Stimulated activated naive CD8-positive, alpha-beta T cell treated with anti-CD3 and anti-CD28 coated beads, Interleukin-15, Interleukin-2, amounts not matched to agents 100 ng/mL and 50 ng/mL, for 24 hours (primary cell): ENCODE measurements at regions not wholly inside any gene's neighbourhood (a gene's known extent, or its start where the extent isn't known, plus 50 kb on each side); places are given as distances from the start of the nearest gene placed in this dataset.

Experiments
- H3K27ac Mint-ChIP-seq: one replicate; pipeline ENCODE4 v1.8.0; 2021; ENCODE audit warnings: mild to moderate bottlenecking, mixed read lengths
- H3K27me3 Mint-ChIP-seq: one replicate; pipeline ENCODE4 v1.8.0; 2021; ENCODE audit warnings: mixed read lengths
- H3K36me3 Mint-ChIP-seq: one replicate; pipeline ENCODE4 v1.8.0; 2021; ENCODE audit warnings: low read depth, mixed read lengths
- H3K4me1 Mint-ChIP-seq: one replicate; pipeline ENCODE4 v1.8.0; 2021; ENCODE audit warnings: low read depth, mixed read lengths
- H3K4me3 Mint-ChIP-seq: one replicate; pipeline ENCODE4 v1.8.0; 2021; ENCODE audit warnings: mild to moderate bottlenecking, mixed read lengths
- H3K9me3 Mint-ChIP-seq: one replicate; pipeline ENCODE4 v1.8.0; 2021; ENCODE audit warnings: mixed read lengths

DNA sequence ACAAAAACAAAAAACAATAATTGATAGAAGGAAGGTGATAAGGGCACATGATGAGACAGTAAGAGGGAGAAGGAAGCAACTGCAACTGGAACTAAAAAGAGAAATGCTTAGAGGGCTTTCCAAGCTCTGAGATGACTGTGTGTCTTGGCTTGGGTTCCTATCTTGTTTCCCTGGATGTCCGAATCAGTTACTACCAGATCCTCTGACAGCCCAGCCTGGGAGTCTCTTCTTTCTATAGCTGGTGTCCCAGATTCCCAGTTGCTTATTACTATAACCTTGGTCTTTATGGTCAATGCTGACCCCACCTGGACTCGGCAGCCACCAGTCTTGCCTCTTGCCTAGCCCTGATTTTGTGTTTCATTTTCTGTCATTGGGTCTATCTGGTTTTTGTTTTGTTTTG lies 116.4 kb downstream of the RFC3 start:
- Mint-ChIP-seq H3K9me3 (no peaks in the 10 kb centered on the region), H3K4me3 (no peak overlapping the region), H3K27ac (no peak overlapping the region), H3K4me1 (no peaks in the 10 kb centered on the region), H3K36me3 (no peaks in the 10 kb centered on the region), H3K27me3 (no peaks in the 10 kb centered on the region)

- H3K9me3 Mint-ChIP-seq: no peaks in the 10 kb centered on the region
- no peak overlapping the region for H3K27ac Mint-ChIP-seq
- no peak overlapping the region for H3K4me3 Mint-ChIP-seq
Measured at GRCh38 chr13:33934951-33935371, 117.0 kb downstream of the RFC3 start.

DNA sequence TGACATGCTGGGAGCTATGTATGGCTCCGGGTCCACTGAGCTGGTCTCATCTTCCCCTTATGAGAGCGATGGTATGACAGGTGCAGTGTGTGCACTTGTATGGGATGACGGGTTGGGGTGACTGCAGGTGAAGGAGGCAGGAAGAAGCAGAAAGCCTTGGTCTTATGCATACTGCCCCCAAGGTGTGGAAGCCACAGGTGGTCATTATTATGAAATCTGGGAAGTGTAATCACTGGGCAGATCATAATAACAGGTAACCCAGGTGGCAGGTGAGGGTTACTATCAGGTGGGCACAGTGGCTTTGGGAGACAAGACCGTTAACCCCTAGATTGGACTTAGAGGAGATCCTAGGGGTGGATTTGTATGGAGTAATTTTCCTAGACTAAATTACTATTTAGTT lies 118.0 kb downstream of the RFC3 start:
- Mint-ChIP-seq H3K27ac (no peak overlapping the region), H3K36me3 (no peaks in the 10 kb centered on the region), H3K27me3 (no peaks in the 10 kb centered on the region), H3K4me3 (no peak overlapping the region), H3K4me1 (no peaks in the 10 kb centered on the region), H3K9me3 (no peaks in the 10 kb centered on the region)

More at GRCh38 chr13:33934951-33935371, 117.0 kb downstream of the RFC3 start:
- no peaks in the 10 kb centered on the region for H3K4me1 Mint-ChIP-seq
- no peaks in the 10 kb centered on the region for H3K36me3 Mint-ChIP-seq
- H3K27me3 Mint-ChIP-seq: no peaks in the 10 kb centered on the region

DNA sequence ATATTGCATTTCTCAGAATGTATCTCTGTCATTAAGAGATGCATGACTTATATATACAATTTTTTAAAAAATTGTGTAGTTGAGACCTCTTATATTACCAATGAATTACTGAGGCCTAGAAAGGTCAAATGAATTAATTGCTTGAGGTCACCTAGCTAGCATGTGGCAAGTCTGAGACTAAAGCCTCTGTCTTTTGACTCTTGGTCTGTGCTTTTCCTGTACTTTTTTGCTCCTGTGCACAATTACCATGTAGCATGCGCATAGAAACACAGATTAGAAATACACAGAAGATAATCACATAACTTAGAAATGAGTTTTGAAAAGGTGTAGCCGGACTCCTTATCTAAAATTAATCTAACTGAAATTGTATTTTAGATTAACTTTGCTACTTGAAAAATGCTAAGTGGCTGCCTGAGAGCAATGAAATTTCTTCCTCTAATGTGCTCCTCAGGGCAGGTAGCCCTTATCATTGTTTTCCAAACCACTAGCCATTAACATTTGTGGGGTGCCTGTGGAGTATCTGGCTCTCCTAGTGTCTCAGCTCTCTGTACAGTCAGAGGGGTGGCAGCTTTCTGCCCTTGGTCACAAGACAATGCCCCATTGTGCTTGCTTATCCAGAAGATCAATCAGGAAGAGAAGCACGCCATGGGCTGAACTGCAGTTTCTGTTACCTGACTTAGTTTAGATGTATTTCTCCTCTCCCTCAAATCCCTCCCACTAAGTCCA lies 119.6 kb downstream of the RFC3 start:
- H3K36me3 Mint-ChIP-seq: no peaks in the 10 kb centered on the region
- no peaks in the 10 kb centered on the region for H3K9me3 Mint-ChIP-seq
- no peaks in the 10 kb centered on the region for H3K4me1 Mint-ChIP-seq
- H3K27me3 Mint-ChIP-seq: no peaks in the 10 kb centered on the region
- H3K4me3 Mint-ChIP-seq: no peak overlapping the region
- no peak overlapping the region for H3K27ac Mint-ChIP-seq

DNA sequence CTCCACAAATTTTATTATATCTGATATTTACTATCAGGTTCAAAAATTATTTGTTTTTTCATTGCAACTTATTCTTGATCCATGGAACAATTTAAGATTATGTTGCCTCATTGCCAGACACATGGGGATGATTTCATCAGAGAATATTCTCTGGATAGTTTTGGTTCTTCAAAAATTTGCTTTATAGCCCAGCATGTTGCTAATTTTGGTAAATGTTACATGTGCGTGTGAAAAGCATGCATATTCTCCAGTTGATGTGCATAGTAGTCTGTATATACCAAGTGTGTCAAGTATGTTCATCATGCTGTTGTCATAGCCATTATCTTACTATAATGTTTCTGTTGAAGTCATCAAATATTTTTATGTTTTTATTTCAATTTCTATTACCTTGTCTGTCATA lies 122.3 kb downstream of the RFC3 start:
- no peak overlapping the region for H3K4me3 Mint-ChIP-seq
- H3K4me1 Mint-ChIP-seq: no peaks in the 10 kb centered on the region
- H3K36me3 Mint-ChIP-seq: peaks cover 4% of the 10 kb centered on the region
- H3K27me3 Mint-ChIP-seq: no peaks in the 10 kb centered on the region
- H3K9me3 Mint-ChIP-seq: no peaks in the 10 kb centered on the region
- H3K27ac Mint-ChIP-seq: no peak overlapping the region

DNA sequence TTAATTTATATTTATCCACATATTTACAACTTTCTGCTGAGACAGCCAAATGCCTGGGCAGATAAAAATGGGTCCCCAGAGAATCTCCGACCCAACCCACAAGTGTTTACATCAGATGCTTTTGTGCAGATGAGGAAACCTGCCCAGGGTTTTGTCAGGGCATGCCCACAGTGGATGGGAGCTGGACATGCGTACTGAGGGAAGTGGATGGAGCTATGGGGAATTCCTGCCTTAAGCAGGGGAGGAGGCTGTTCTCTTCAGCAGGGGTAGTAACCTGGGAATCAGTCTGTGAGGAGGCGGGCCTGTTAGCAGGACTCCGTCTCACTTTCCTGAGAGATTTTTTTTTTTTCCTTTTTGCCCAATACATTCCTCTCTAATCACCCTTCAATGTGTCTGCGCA lies 122.9 kb downstream of the RFC3 start:
- H3K27me3 Mint-ChIP-seq: no peaks in the 10 kb centered on the region
- H3K4me3 Mint-ChIP-seq: no peak overlapping the region
- no peaks in the 10 kb centered on the region for H3K9me3 Mint-ChIP-seq
- peaks cover 4% of the 10 kb centered on the region for H3K36me3 Mint-ChIP-seq
- no peaks in the 10 kb centered on the region for H3K4me1 Mint-ChIP-seq
- H3K27ac Mint-ChIP-seq: no peak overlapping the region

GRCh38 chr13:33945477-33945876 lies 127.5 kb downstream of the RFC3 start:
- no peak overlapping the region for H3K4me3 Mint-ChIP-seq
- H3K36me3 Mint-ChIP-seq: peaks cover 4% of the 10 kb centered on the region
- no peak overlapping the region for H3K27ac Mint-ChIP-seq
- H3K27me3 Mint-ChIP-seq: no peaks in the 10 kb centered on the region
- no peaks in the 10 kb centered on the region for H3K9me3 Mint-ChIP-seq
- no peaks in the 10 kb centered on the region for H3K4me1 Mint-ChIP-seq

- H3K9me3 Mint-ChIP-seq: no peaks in the 10 kb centered on the region
- H3K4me3 Mint-ChIP-seq: no peak overlapping the region
- H3K27ac Mint-ChIP-seq: no peak overlapping the region
- no peaks in the 10 kb centered on the region for H3K36me3 Mint-ChIP-seq
- no peaks in the 10 kb centered on the region for H3K27me3 Mint-ChIP-seq
- H3K4me1 Mint-ChIP-seq: no peaks in the 10 kb centered on the region
Measured at GRCh38 chr13:33953203-33953602, 135.3 kb downstream of the RFC3 start.

GRCh38 chr13:33953781-33954180 lies 135.8 kb downstream of the RFC3 start:
- no peaks in the 10 kb centered on the region for H3K27me3 Mint-ChIP-seq
- no peaks in the 10 kb centered on the region for H3K9me3 Mint-ChIP-seq

DNA sequence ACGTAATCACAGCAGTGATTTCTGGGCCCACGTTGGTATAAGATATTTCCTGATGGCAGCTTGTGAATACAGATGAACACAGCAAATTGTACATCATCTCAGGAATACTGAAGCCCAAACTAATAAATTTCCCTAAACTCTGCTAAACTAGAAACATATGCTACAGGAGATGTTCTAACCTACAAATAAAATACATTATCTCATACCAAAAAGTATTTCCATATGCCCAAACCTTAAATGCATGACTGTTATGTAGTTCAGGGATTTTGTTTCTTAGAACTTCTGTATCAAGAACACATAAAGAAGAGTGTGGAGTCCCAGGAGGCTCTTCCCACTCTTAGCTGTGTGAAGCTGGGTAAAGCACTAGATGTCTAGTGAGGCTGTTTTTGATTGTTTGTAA lies 138.4 kb downstream of the RFC3 start:
- Mint-ChIP-seq H3K27ac (no peak overlapping the region), H3K9me3 (no peaks in the 10 kb centered on the region), H3K36me3 (no peaks in the 10 kb centered on the region), H3K27me3 (no peaks in the 10 kb centered on the region), H3K4me3 (no peak overlapping the region), H3K4me1 (no peaks in the 10 kb centered on the region)

More at GRCh38 chr13:33953781-33954180, 135.8 kb downstream of the RFC3 start:
- H3K36me3 Mint-ChIP-seq: no peaks in the 10 kb centered on the region
- H3K27ac Mint-ChIP-seq: no peak overlapping the region
- H3K4me3 Mint-ChIP-seq: no peak overlapping the region
- H3K4me1 Mint-ChIP-seq: no peaks in the 10 kb centered on the region

GRCh38 chr13:33957497-33957905 lies 139.6 kb downstream of the RFC3 start:
- H3K4me3 Mint-ChIP-seq: no peak overlapping the region
- no peak overlapping the region for H3K27ac Mint-ChIP-seq
- no peaks in the 10 kb centered on the region for H3K4me1 Mint-ChIP-seq
- no peaks in the 10 kb centered on the region for H3K36me3 Mint-ChIP-seq
- no peaks in the 10 kb centered on the region for H3K9me3 Mint-ChIP-seq
- H3K27me3 Mint-ChIP-seq: no peaks in the 10 kb centered on the region

DNA sequence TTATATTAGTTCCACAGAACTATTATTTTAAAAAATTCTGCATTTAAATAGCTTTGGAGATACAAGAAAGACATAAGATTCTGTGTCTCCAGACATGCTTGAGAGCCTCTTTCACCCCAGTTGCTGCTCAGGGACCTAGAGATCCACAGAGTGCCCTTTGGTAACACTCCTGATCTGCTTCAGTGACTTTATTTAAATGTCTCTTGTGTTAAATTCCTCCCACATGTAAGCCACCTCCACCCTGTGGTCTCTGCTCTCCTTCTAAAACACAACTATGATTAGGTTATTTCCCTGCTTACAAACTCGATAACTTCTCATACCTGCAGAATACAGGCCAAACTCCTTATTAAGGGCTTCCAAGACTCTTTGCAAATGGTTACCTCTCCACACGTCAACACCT lies 141.0 kb downstream of the RFC3 start:
- Mint-ChIP-seq H3K4me1 (no peaks in the 10 kb centered on the region), H3K27ac (no peak overlapping the region), H3K4me3 (no peak overlapping the region), H3K27me3 (no peaks in the 10 kb centered on the region), H3K9me3 (no peaks in the 10 kb centered on the region), H3K36me3 (no peaks in the 10 kb centered on the region)

- H3K27ac Mint-ChIP-seq: no peak overlapping the region
- no peaks in the 10 kb centered on the region for H3K9me3 Mint-ChIP-seq
- no peaks in the 10 kb centered on the region for H3K27me3 Mint-ChIP-seq
- H3K36me3 Mint-ChIP-seq: no peaks in the 10 kb centered on the region
- no peaks in the 10 kb centered on the region for H3K4me1 Mint-ChIP-seq
- H3K4me3 Mint-ChIP-seq: no peak overlapping the region
Measured at GRCh38 chr13:33963134-33963533, 145.2 kb downstream of the RFC3 start.

DNA sequence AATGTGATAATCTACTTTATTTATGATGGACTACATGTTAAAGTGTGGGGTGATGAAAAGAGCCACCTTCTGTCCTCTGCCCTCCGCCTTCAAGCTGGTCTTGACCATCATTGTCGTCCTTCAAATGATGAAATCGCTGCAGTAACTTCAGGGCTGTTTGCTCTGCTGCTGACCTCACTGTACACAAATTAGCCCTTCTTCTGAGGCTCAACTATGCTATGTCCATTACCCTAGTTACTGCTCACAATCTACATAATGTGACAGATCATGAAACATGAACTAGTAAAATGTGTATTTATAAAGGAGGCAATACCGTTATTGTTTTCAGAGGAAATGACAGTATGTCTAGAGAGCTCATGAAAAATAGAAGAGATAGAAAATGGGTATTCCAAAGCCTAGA lies 145.9 kb downstream of the RFC3 start:
- H3K9me3 Mint-ChIP-seq: no peaks in the 10 kb centered on the region
- H3K4me3 Mint-ChIP-seq: no peak overlapping the region
- H3K27me3 Mint-ChIP-seq: no peaks in the 10 kb centered on the region
- no peak overlapping the region for H3K27ac Mint-ChIP-seq
- H3K4me1 Mint-ChIP-seq: no peaks in the 10 kb centered on the region
- no peaks in the 10 kb centered on the region for H3K36me3 Mint-ChIP-seq

DNA sequence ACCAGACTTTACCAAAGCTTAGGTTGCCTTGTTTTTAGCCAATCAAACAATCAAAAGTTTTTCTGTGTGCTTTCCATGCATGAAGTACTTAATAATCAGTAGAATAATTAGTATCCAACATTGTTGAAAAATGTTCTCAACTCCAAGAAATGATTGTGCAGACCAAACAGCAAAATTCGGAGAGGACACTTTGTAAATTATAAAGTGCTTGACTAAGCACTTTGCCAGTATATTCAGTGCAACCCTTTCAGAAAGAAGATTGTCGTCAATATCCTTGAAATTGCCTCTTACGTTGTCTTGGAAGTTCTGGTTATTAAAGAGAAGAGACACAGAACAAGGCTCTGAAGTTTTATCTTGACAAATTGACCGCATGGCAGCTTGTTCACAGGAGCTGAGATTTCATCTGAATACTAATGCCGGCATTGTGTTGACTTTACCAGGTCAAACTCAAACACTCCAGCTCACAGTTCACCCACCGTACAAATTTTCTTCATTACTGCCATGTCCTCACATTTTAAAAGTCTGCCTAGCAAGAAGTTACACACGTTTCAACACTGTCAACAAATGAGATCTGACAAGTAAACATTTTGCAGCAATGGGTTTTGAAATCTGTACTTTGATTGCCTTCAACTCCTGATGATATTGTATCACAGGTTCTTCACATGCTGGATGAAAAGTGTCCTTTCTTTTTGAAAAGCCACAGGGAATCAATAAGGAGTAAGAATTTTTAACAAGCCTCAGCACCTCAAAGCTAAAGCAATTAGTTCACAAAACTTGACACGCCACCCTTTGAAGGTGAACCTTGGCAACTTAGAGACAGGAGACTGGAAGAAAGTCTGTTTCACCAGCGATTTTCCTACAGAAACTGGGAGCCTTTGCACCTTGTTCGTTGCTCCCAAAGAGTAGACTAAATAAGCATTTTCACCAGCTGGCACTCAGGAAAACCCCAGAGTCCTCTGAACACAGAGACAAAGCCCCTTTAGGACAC lies 150.9 kb downstream of the RFC3 start:
- Mint-ChIP-seq H3K9me3 (peaks cover 7% of the 10 kb centered on the region), H3K27ac (no peak overlapping the region), H3K4me3 (no peak overlapping the region), H3K36me3 (no peaks in the 10 kb centered on the region), H3K27me3 (no peaks in the 10 kb centered on the region), H3K4me1 (no peaks in the 10 kb centered on the region)
